SK-N-SH treated with all-trans-retinoic acid at 6 μM for 48 hours (cell line): ENCODE measurements at regions not wholly inside any gene's neighbourhood (a gene's known extent, or its start where the extent isn't known, plus 50 kb on each side); places are given as distances from the start of the nearest gene placed in this dataset.

Experiments
- ARNTL ChIP-seq: fragments of 450-650 bp; formaldehyde crosslinking; IDR thresholded peaks from 2 replicates; pipeline ENCODE4 v1.5.0; 2020; ENCODE audit warnings: low read depth, mild to moderate bottlenecking, moderate library complexity, borderline replicate concordance
- CREB5 ChIP-seq: fragments of 250-450 bp; sonication (Bioruptor Pico); IDR thresholded peaks from 2 replicates; pipeline ENCODE4 v1.5.1; 2020; ENCODE audit warnings: low read depth, mild to moderate bottlenecking, moderate library complexity
- PATZ1 ChIP-seq: fragments of 250-450 bp; sonication (Bioruptor Pico); IDR thresholded peaks from 2 replicates; pipeline ENCODE4 v1.8.0; 2020; ENCODE audit warnings: mild to moderate bottlenecking, moderate library complexity, borderline replicate concordance
- PPARA ChIP-seq: fragments of 250-450 bp; sonication (Bioruptor Pico); IDR thresholded peaks from 2 replicates; pipeline ENCODE4 v1.5.0; 2020; ENCODE audit warnings: mild to moderate bottlenecking, borderline replicate concordance
- RARB ChIP-seq: fragments of 250-450 bp; sonication (Bioruptor Pico); IDR thresholded peaks from 2 replicates; pipeline ENCODE4 v1.8.0; 2021; ENCODE audit warnings: mild to moderate bottlenecking, moderate library complexity
- TCF4 ChIP-seq: fragments of 250-450 bp; sonication (Bioruptor Pico); IDR thresholded peaks from 2 replicates; pipeline ENCODE4 v1.8.0; 2021; ENCODE audit warnings: mild to moderate bottlenecking, moderate library complexity, borderline replicate concordance
- TOX ChIP-seq: fragments of 250-450 bp; sonication (Bioruptor Pico); IDR thresholded peaks from 2 replicates; pipeline ENCODE4 v1.8.0; 2021; ENCODE audit warnings: mild to moderate bottlenecking, moderate library complexity, borderline replicate concordance
- ZFP3 ChIP-seq: fragments of 250-450 bp; sonication (Bioruptor Pico); IDR thresholded peaks from 2 replicates; pipeline ENCODE4 v1.5.0; 2020; ENCODE audit warnings: mild to moderate bottlenecking, moderate library complexity
- ZNF565 ChIP-seq: fragments of 450-650 bp; formaldehyde crosslinking; conservative IDR thresholded peaks from 2 replicates; pipeline ENCODE4 v1.5.0; 2020; ENCODE audit warnings: low read depth, mild to moderate bottlenecking, moderate library complexity
- ZNF70 ChIP-seq: fragments of 450-650 bp; formaldehyde crosslinking; IDR thresholded peaks from 2 replicates; pipeline ENCODE4 v1.5.0; 2020; ENCODE audit warnings: mild to moderate bottlenecking, moderate library complexity

GRCh38 chr2:12236136-12236844 is 480.4 kb upstream of the TRIB2 start:
- TF ChIP-seq TCF4 (CRISPR knock-in tag) (no peak), ARNTL (CRISPR knock-in tag) (no peak), ZNF565 (CRISPR knock-in tag) (no peak), TOX (CRISPR knock-in tag) (no peak), PATZ1 (peak; percentile 36; the same call in 1 of the 2 replicates), RARB (no peak), ZFP3 (CRISPR knock-in tag) (0 out of 2 replicates have a peak, but pooled peaks have one; percentile 32), ZNF70 (CRISPR knock-in tag) (no peak), CREB5 (CRISPR knock-in tag) (peak; percentile 50; the same call in 1 of the 2 replicates), PPARA (CRISPR knock-in tag) (no peak)
